D721Med (cell line): ENCODE measurements at regions not wholly inside any gene's neighbourhood (a gene's known extent, or its start where the extent isn't known, plus 50 kb on each side); places are given as distances from the start of the nearest gene placed in this dataset.

Experiments
- DNase-seq: peaks from one replicate; pipeline ENCODE4 v3.0.0; 2011; ENCODE audit warnings: low spot score; ENCODE audit not compliant: insufficient read length
- FAIRE-seq: peaks from 2 replicates; lab custom pipeline; 2011; peaks lifted over from hg19 to GRCh38; lab: Jason Lieb, UNC
- CTCF ChIP-seq: IDR thresholded peaks from 2 replicates; pipeline ENCODE4 v1.5.1; 2012; ENCODE audit warnings: mild to moderate bottlenecking, control low read depth; ENCODE audit not compliant: insufficient read depth; ENCODE audit errors: missing control alignments

GRCh38 chr2:67725731-67726130, 328.6 kb downstream of the ETAA1 start:
- FAIRE-seq: no peak
- DNase-seq: no peak
- no peak for TF ChIP-seq CTCF

GRCh38 chr2:67726416-67726815, 329.3 kb downstream of the ETAA1 start:
- DNase-seq (no peak), FAIRE-seq (no peak)
- no peak for TF ChIP-seq CTCF

- DNase-seq: no peak
- no peak for FAIRE-seq
- no peak for TF ChIP-seq CTCF
These were observed 330.0 kb downstream of the ETAA1 start for GRCh38 chr2:67727131-67727530.

GRCh38 chr2:67727623-67728022, 330.5 kb downstream of the ETAA1 start:
- FAIRE-seq: no peak
- no peak for TF ChIP-seq CTCF
- DNase-seq: no peak

GRCh38 chr2:67729474-67729873, 332.3 kb downstream of the ETAA1 start:
- TF ChIP-seq CTCF: no peak
- DNase-seq: no peak
- FAIRE-seq: no peak

- TF ChIP-seq CTCF: peak; percentile 46
- FAIRE-seq: no peak
- no peak for DNase-seq
These were observed 329.3 kb downstream of the C1D start for GRCh38 chr2:67733517-67733916.

GRCh38 chr2:67752199-67752598, 310.6 kb downstream of the C1D start:
- peak; percentile 22 for DNase-seq
- FAIRE-seq: no peak
- no peak for TF ChIP-seq CTCF
